ENCODE measurements at regions not wholly inside any gene's neighbourhood (a gene's known extent, or its start where the extent isn't known, plus 50 kb on each side); places are given as distances from the start of the nearest gene placed in this dataset.

- no peak for ATAC-seq
- DNase-seq: no peak
- intact Hi-C loops (cut with DNase I): no loop called here
These were observed 267.8 kb upstream of the MANEA start for GRCh38 chr6:95309545-95309944.

- ATAC-seq: no peak
- intact Hi-C loops (cut with DNase I): no loop called here
- DNase-seq: no peak
These were observed 259.2 kb upstream of the MANEA start for GRCh38 chr6:95318137-95318536.

GRCh38 chr6:95321126-95321525, 256.2 kb upstream of the MANEA start:
- intact Hi-C loops (cut with DNase I): no loop called here
- no peak for ATAC-seq
- DNase-seq: no peak

GRCh38 chr6:95325916-95326315, 251.4 kb upstream of the MANEA start:
- intact Hi-C loops (cut with DNase I): no loop called here
- no peak for DNase-seq
- no peak for ATAC-seq

- ATAC-seq: no peak
- intact Hi-C loops (cut with DNase I): no loop called here
- DNase-seq: no peak
These were observed 249.1 kb upstream of the MANEA start for GRCh38 chr6:95328231-95328630.

GRCh38 chr6:95352064-95352795, 225.1 kb upstream of the MANEA start:
- intact Hi-C loops (cut with DNase I): no loop called here
- ATAC-seq: no peak

GRCh38 chr6:95354551-95354950, 222.8 kb upstream of the MANEA start:
- DNase-seq: no peak
- ATAC-seq: no peak
- intact Hi-C loops (cut with DNase I): no loop called here

More at GRCh38 chr6:95352064-95352795, 225.1 kb upstream of the MANEA start:
- DNase-seq: no peak

- ATAC-seq (no peak), DNase-seq (no peak)
- intact Hi-C loops (cut with DNase I): no loop called here
These were observed 219.8 kb upstream of the MANEA start for GRCh38 chr6:95357380-95358020.

- DNase-seq: no peak
- no peak for ATAC-seq
- intact Hi-C loops (cut with DNase I): no loop called here
These were observed 213.2 kb upstream of the MANEA start for GRCh38 chr6:95364016-95364604.

GRCh38 chr6:95365454-95365853, 211.9 kb upstream of the MANEA start:
- DNase-seq (no peak), ATAC-seq (no peak)
- intact Hi-C loops (cut with DNase I): no loop called here

- intact Hi-C loops (cut with DNase I): no loop called here
- no peak for ATAC-seq
- DNase-seq: no peak
These were observed 210.9 kb upstream of the MANEA start for GRCh38 chr6:95366414-95366813.

GRCh38 chr6:95383878-95384277, 193.5 kb upstream of the MANEA start:
- intact Hi-C loops (cut with DNase I): no loop called here
- DNase-seq (no peak), ATAC-seq (no peak)

GRCh38 chr6:95384988-95385387, 192.3 kb upstream of the MANEA start:
- DNase-seq (no peak), ATAC-seq (no peak)
- intact Hi-C loops (cut with DNase I): no loop called here

GRCh38 chr6:95387845-95388244, 189.5 kb upstream of the MANEA start:
- DNase-seq: no peak
- ATAC-seq: no peak
- intact Hi-C loops (cut with DNase I): no loop called here

GRCh38 chr6:95404777-95405176, 172.6 kb upstream of the MANEA start:
- intact Hi-C loops (cut with DNase I): no loop called here
- DNase-seq: no peak
- ATAC-seq: no peak

- DNase-seq (no peak), ATAC-seq (no peak)
- intact Hi-C loops (cut with DNase I): no loop called here
These were observed 169.2 kb upstream of the MANEA start for GRCh38 chr6:95408111-95408510.

GRCh38 chr6:95410168-95410567, 167.2 kb upstream of the MANEA start:
- intact Hi-C loops (cut with DNase I): no loop called here
- ATAC-seq: no peak
- DNase-seq: no peak

- DNase-seq (no peak), ATAC-seq (no peak)
- intact Hi-C loops (cut with DNase I): no loop called here
These were observed 163.5 kb upstream of the MANEA start for GRCh38 chr6:95413789-95414188.

- ATAC-seq (no peak), DNase-seq (no peak)
- intact Hi-C loops (cut with DNase I): no loop called here
These were observed 159.5 kb upstream of the MANEA start for GRCh38 chr6:95417856-95418255.

- intact Hi-C loops (cut with DNase I): loop anchor here in 1 of 2 donors (10.0 kb wide), 1 partner anchor 454 kb away; no protein-coding TSS in a partner anchor
- no peak for ATAC-seq
- DNase-seq: no peak
These were observed 156.5 kb upstream of the MANEA start for GRCh38 chr6:95420792-95421191.

- ATAC-seq: no peak
- DNase-seq: no peak
- intact Hi-C loops (cut with DNase I): loop anchor here in 1 of 2 donors (10.0 kb wide), 1 partner anchor 451 kb away; no protein-coding TSS in a partner anchor
These were observed 154.0 kb upstream of the MANEA start for GRCh38 chr6:95423331-95423730.
